ENCODE measurements at regions not wholly inside any gene's neighbourhood (a gene's known extent, or its start where the extent isn't known, plus 50 kb on each side); places are given as distances from the start of the nearest gene placed in this dataset.
"Not testable (repeated sequence)": the region's sequence is repeated elsewhere in the genome, so short reads cannot be mapped to it uniquely, and the experiment has no call there.

- no peak for TF ChIP-seq CTCF (IDR thresholded peaks at IDR 0.05; ENCODE audit: low read depth, low read length)
- H3K36me3 ChIP-seq (replicated peaks; ENCODE audit: low read depth, low read length) = no peaks in the 10 kb centered on the region
Observed at GRCh38 chr15:95772982-95773381, 557.5 kb upstream of the NR2F2 start.

GRCh38 chr15:95784508-95784907, 546.0 kb upstream of the NR2F2 start:
- Histone ChIP-seq H3K36me3 (replicated peaks; ENCODE audit: low read depth, low read length) (no peaks in the 10 kb centered on the region), H3K4me3 (ENCODE audit: low read length) (no peak overlapping the region), H3K9ac (ENCODE audit: low read length) (no peak overlapping the region), H3K27me3 (ENCODE audit: low read depth, low read length) (no peaks in the 10 kb centered on the region), H3K9me3 (ENCODE audit: insufficient read depth, low read length) (no peaks in the 10 kb centered on the region), H2AFZ (ENCODE audit: low read depth, low read length) (no peak overlapping the region), H3K79me2 (ENCODE audit: low read length) (no peaks in the 10 kb centered on the region), H3K4me1 (ENCODE audit: low read length) (no peaks in the 10 kb centered on the region), H3K4me2 (ENCODE audit: low read length) (no peak overlapping the region), H3K27ac (ENCODE audit: low read length) (no peak overlapping the region), H4K20me1 (ENCODE audit: insufficient read depth, low read length) (no peaks in the 10 kb centered on the region)
- no peak for TF ChIP-seq EZH2phosphoT487 (IDR thresholded peaks at IDR 0.05; ENCODE audit: low read depth)
- no peak for TF ChIP-seq CTCF (IDR thresholded peaks at IDR 0.05; ENCODE audit: low read depth, low read length)

More at GRCh38 chr15:95772982-95773381, 557.5 kb upstream of the NR2F2 start:
- H3K27ac ChIP-seq (ENCODE audit: low read length) = no peak overlapping the region
- no peaks in the 10 kb centered on the region for H3K4me1 ChIP-seq (ENCODE audit: low read length)
- H3K9me3 ChIP-seq (ENCODE audit: insufficient read depth, low read length) = no peaks in the 10 kb centered on the region
- H3K79me2 ChIP-seq (ENCODE audit: low read length) = no peaks in the 10 kb centered on the region
- no peak overlapping the region for H3K4me3 ChIP-seq (ENCODE audit: low read length)
- H4K20me1 ChIP-seq (ENCODE audit: insufficient read depth, low read length) = no peaks in the 10 kb centered on the region; the same call in 1 of the 2 replicates
- no peaks in the 10 kb centered on the region for H3K27me3 ChIP-seq (ENCODE audit: low read depth, low read length)
- H3K9ac ChIP-seq (ENCODE audit: low read length) = no peak overlapping the region
- H3K4me2 ChIP-seq (ENCODE audit: low read length) = no peak overlapping the region
- no peak overlapping the region for H2AFZ ChIP-seq (ENCODE audit: low read depth, low read length)

- H3K4me1 ChIP-seq (ENCODE audit: low read length); H3K9ac ChIP-seq (ENCODE audit: low read length); H3K9me3 ChIP-seq (ENCODE audit: insufficient read depth, low read length); H3K36me3 ChIP-seq (replicated peaks; ENCODE audit: low read depth, low read length); H3K4me2 ChIP-seq (ENCODE audit: low read length); H4K20me1 ChIP-seq (ENCODE audit: insufficient read depth, low read length); H3K27ac ChIP-seq (ENCODE audit: low read length); H3K79me2 ChIP-seq (ENCODE audit: low read length); H2AFZ ChIP-seq (ENCODE audit: low read depth, low read length); H3K4me3 ChIP-seq (ENCODE audit: low read length); H3K27me3 ChIP-seq (ENCODE audit: low read depth, low read length): not testable (repeated sequence)
Observed at GRCh38 chr15:95785276-95785675, 545.2 kb upstream of the NR2F2 start.

- H3K9ac ChIP-seq (ENCODE audit: low read length) = no peak overlapping the region
- no peaks in the 10 kb centered on the region for H3K27me3 ChIP-seq (ENCODE audit: low read depth, low read length)
- no peaks in the 10 kb centered on the region for H4K20me1 ChIP-seq (ENCODE audit: insufficient read depth, low read length)
- no peaks in the 10 kb centered on the region for H3K9me3 ChIP-seq (ENCODE audit: insufficient read depth, low read length)
- no peaks in the 10 kb centered on the region for H3K79me2 ChIP-seq (ENCODE audit: low read length)
- H3K27ac ChIP-seq (ENCODE audit: low read length) = no peak overlapping the region
- H3K4me1 ChIP-seq (ENCODE audit: low read length) = no peaks in the 10 kb centered on the region
- H3K4me3 ChIP-seq (ENCODE audit: low read length) = no peak overlapping the region
- no peak overlapping the region for H2AFZ ChIP-seq (ENCODE audit: low read depth, low read length)
- TF ChIP-seq CTCF (IDR thresholded peaks at IDR 0.05; ENCODE audit: low read depth, low read length) = no peak
- no peak for TF ChIP-seq EZH2phosphoT487 (IDR thresholded peaks at IDR 0.05; ENCODE audit: low read depth)
- H3K36me3 ChIP-seq (replicated peaks; ENCODE audit: low read depth, low read length) = no peaks in the 10 kb centered on the region
- no peak overlapping the region for H3K4me2 ChIP-seq (ENCODE audit: low read length)
Observed at GRCh38 chr15:95793231-95793630, 537.3 kb upstream of the NR2F2 start.

DNA sequence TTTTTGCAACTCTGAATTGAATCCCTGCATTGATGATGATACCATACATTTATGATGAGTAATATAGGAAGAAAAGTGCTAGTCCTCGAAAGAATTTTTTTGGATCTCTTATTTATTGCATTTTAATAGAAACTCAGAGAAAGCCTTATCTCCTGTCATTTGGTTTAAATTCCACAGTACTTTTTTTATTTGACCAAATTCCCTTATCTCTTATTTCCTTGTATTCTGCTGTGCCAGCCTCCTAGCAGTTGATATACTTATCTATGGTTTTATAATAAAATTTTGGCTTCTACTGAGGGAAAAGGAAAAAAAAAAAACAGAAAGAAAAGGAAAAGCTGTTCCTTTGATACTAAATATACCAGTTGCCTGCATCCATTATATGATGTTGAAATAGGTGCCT, 535.1 kb upstream of the NR2F2 start:
- Histone ChIP-seq H3K27ac (ENCODE audit: low read length) (no peak overlapping the region), H3K27me3 (ENCODE audit: low read depth, low read length) (no peaks in the 10 kb centered on the region), H3K4me2 (ENCODE audit: low read length) (no peak overlapping the region), H3K9me3 (ENCODE audit: insufficient read depth, low read length) (no peaks in the 10 kb centered on the region), H2AFZ (ENCODE audit: low read depth, low read length) (no peak overlapping the region), H3K36me3 (replicated peaks; ENCODE audit: low read depth, low read length) (no peaks in the 10 kb centered on the region), H4K20me1 (ENCODE audit: insufficient read depth, low read length) (no peaks in the 10 kb centered on the region), H3K9ac (ENCODE audit: low read length) (no peak overlapping the region), H3K4me1 (ENCODE audit: low read length) (no peaks in the 10 kb centered on the region), H3K4me3 (ENCODE audit: low read length) (no peak overlapping the region), H3K79me2 (ENCODE audit: low read length) (no peaks in the 10 kb centered on the region)
- TF ChIP-seq CTCF (IDR thresholded peaks at IDR 0.05; ENCODE audit: low read depth, low read length) (no peak), EZH2phosphoT487 (IDR thresholded peaks at IDR 0.05; ENCODE audit: low read depth) (no peak)

Data from OCI-LY3 (cell line).